ENCODE measurements at regions not wholly inside any gene's neighbourhood (a gene's known extent, or its start where the extent isn't known, plus 50 kb on each side); places are given as distances from the start of the nearest gene placed in this dataset.

- TF ChIP-seq ZXDC (CRISPR knock-in tag; IDR thresholded peaks at IDR 0.05) (no peak), GATA4 (IDR thresholded peaks at IDR 0.05; ENCODE audit: borderline replicate concordance, low read depth) (no peak), DNMT3B (CRISPR knock-in tag; conservative IDR thresholded peaks at IDR 0.05) (no peak), ZSCAN21 (CRISPR knock-in tag; IDR thresholded peaks at IDR 0.05; ENCODE audit: borderline replicate concordance) (no peak), ZNF574 (CRISPR knock-in tag; IDR thresholded peaks at IDR 0.05) (no peak), ZNF138 (CRISPR knock-in tag; IDR thresholded peaks at IDR 0.05; ENCODE audit: low read depth) (no peak), ZNF713 (CRISPR knock-in tag; IDR thresholded peaks at IDR 0.05) (no peak), TRIM22 (IDR thresholded peaks at IDR 0.05) (no peak), TBP (CRISPR knock-in tag; IDR thresholded peaks at IDR 0.05) (no peak), TCF12 (IDR thresholded peaks at IDR 0.05) (no peak), TCF12 (CRISPR knock-in tag; IDR thresholded peaks at IDR 0.05) (no peak), ZNF343 (CRISPR knock-in tag; IDR thresholded peaks at IDR 0.05) (no peak), TCF7 (IDR thresholded peaks at IDR 0.05; ENCODE audit: low read depth) (no peak)
These were observed 75.4 kb upstream of the IGFBP5 start (continued) for GRCh38 chr2:216770717-216771116.

All from HepG2 (cell line).